B cell (primary cell): ENCODE measurements at regions not wholly inside any gene's neighbourhood (a gene's known extent, or its start where the extent isn't known, plus 50 kb on each side); places are given as distances from the start of the nearest gene placed in this dataset.

Experiments used
- ATAC-seq: fragments of 200-7000 bp; cut with Tn5 transposase; one replicate; pipeline ENCODE4 v1.10.0; 2021; ENCODE audit warnings: low read depth, mild to moderate bottlenecking, moderate number of reproducible peaks, moderate library complexity
- CTCF ChIA-PET: fragments of 350-600 bp; sonication (Branson Sonifier 250); formaldehyde crosslinking; loops from one replicate; lab custom pipeline; 2021; ENCODE audit warnings: antibody characterized with exemption, inconsistent platforms; lab: Charles Lee
- POLR2A ChIA-PET: fragments of 350-600 bp; sonication (Branson Sonifier 250); formaldehyde crosslinking; loops from one replicate; lab custom pipeline; 2021; ENCODE audit warnings: antibody characterized with exemption; lab: Charles Lee
- DNase-seq: peaks from one replicate; pipeline ENCODE4 v3.0.0; 2013
- H2AFZ ChIP-seq: 2 replicates; pipeline ENCODE4 v1.6.1; 2012; ENCODE audit warnings: mild to moderate bottlenecking, low read depth, low read length; ENCODE audit not compliant: insufficient read depth, poor library complexity, severe bottlenecking
- H3K27ac ChIP-seq, 2 donors: 1 replicate in 1 of 2; 2 replicates in 1 of 2; pipeline ENCODE4 v1.5.1; 2012 to 2013; ENCODE audit warnings: low read length in 2 of 2, mild to moderate bottlenecking in 2 of 2, moderate library complexity in 1 of 2
- H3K27me3 ChIP-seq, 4 experiments: fragments of 200-600 bp in 1 of 4; sonication (generic) in 1 of 4; replicated peaks in 1 of 4; 1 replicate in 2 of 4; 2 replicates in 2 of 4; pipeline versions ENCODE4 v1.6.1 to v1.7.0; 2013 to 2016; ENCODE audit warnings: low read length in 3 of 4, mild to moderate bottlenecking in 2 of 4, mixed read lengths in 1 of 4, moderate library complexity in 1 of 4; ENCODE audit not compliant: insufficient read depth in 4 of 4, control insufficient read depth in 3 of 4; ENCODE audit errors: control extremely low read depth in 1 of 4
- H3K36me3 ChIP-seq, 2 experiments: replicated peaks in 1 of 2; 1 replicate in 1 of 2; 2 replicates in 1 of 2; pipeline versions ENCODE4 v1.6.1 to v1.7.1; 2013; ENCODE audit warnings: low read length in 1 of 2; ENCODE audit not compliant: insufficient read depth in 2 of 2, control insufficient read depth in 1 of 2; ENCODE audit errors: control extremely low read depth in 1 of 2, extremely low read depth in 1 of 2
- H3K4me1 ChIP-seq, 2 donors: fragments of 200-600 bp in 1 of 2; sonication (generic) in 1 of 2; 1 replicate in 1 of 2; 2 replicates in 1 of 2; pipeline versions ENCODE4 v1.5.1 to v1.6.1; 2013 to 2017; ENCODE audit warnings: low read length in 2 of 2; ENCODE audit not compliant: control insufficient read depth in 2 of 2, insufficient read depth in 2 of 2
- H3K4me2 ChIP-seq: replicated peaks from 2 replicates; pipeline ENCODE3; 2012; ENCODE audit warnings: mild to moderate bottlenecking, low read depth, low read length; ENCODE audit not compliant: poor library complexity, severe bottlenecking
- H3K4me3 ChIP-seq, 5 experiments: fragments of 200-600 bp in 1 of 5; sonication (generic) in 1 of 5; 1 replicate in 3 of 5; 2 replicates in 2 of 5; pipeline versions ENCODE4 v1.5.1 to v1.7.0; 2011 to 2016; ENCODE audit warnings: low read length in 4 of 5, mild to moderate bottlenecking in 4 of 5, low read depth in 2 of 5, control low read depth in 1 of 5, moderate library complexity in 1 of 5; ENCODE audit not compliant: insufficient read depth in 1 of 5; ENCODE audit errors: control extremely low read depth in 1 of 5, extremely low read depth in 1 of 5
- H3K79me2 ChIP-seq: fragments of 200-600 bp; sonication (generic); one replicate; pipeline ENCODE4 v1.6.0; 2016; ENCODE audit warnings: low read length; ENCODE audit not compliant: control insufficient read depth, insufficient read depth
- H3K9ac ChIP-seq: fragments of 200-600 bp; sonication (generic); 2 replicates; pipeline ENCODE4 v1.6.1; 2017; ENCODE audit warnings: mild to moderate bottlenecking, low read length, moderate library complexity
- H3K9me3 ChIP-seq, 3 donors: one replicate each; pipeline versions ENCODE4 v1.6.1 to v1.7.1; 2013; ENCODE audit warnings: low read length in 2 of 3; ENCODE audit not compliant: control insufficient read depth in 2 of 3, insufficient read depth in 1 of 3; ENCODE audit errors: control extremely low read depth in 1 of 3
- H4K20me1 ChIP-seq: 2 replicates; pipeline ENCODE4 v1.6.0; 2012; ENCODE audit warnings: mild to moderate bottlenecking, low read length; ENCODE audit not compliant: insufficient read depth, control insufficient read depth, poor library complexity, severe bottlenecking
- H3K27ac Mint-ChIP-seq: one replicate; pipeline ENCODE4 v1.8.0; 2021; ENCODE audit warnings: mixed read lengths
- H3K27me3 Mint-ChIP-seq: one replicate; pipeline ENCODE4 v1.8.0; 2021; ENCODE audit warnings: mixed read lengths
- H3K4me1 Mint-ChIP-seq: one replicate; pipeline ENCODE4 v1.8.0; 2021; ENCODE audit warnings: mixed read lengths
- H3K4me3 Mint-ChIP-seq: one replicate; pipeline ENCODE4 v1.8.0; 2021; ENCODE audit warnings: mixed read lengths
- H3K9me3 Mint-ChIP-seq: one replicate; pipeline ENCODE4 v1.8.0; 2022; ENCODE audit warnings: mixed read lengths; ENCODE audit not compliant: insufficient read depth
- CTCF ChIP-seq: fragments of 200-600 bp; IDR thresholded peaks from one replicate; pipeline ENCODE4 v1.8.0; 2022; ENCODE audit warnings: antibody characterized with exemption, mild to moderate bottlenecking
- EZH2 ChIP-seq: IDR thresholded peaks from 2 replicates; pipeline ENCODE4 v1.6.1; 2012; ENCODE audit warnings: borderline replicate concordance, low read depth, mild to moderate bottlenecking, moderate library complexity, low read length; ENCODE audit not compliant: insufficient read depth, poor library complexity, severe bottlenecking
- WGBS: methylation state at CpG from one replicate; pipeline ENCODE4 v1.1.5; 2013; ENCODE audit warnings: missing lambda C conversion rate; ENCODE audit not compliant: insufficient coverage; 5-methylcytosine and 5-hydroxymethylcytosine counted together
- intact Hi-C: fragments of 100-400 bp; cut with micrococcal nuclease; formaldehyde crosslinking; loops from one replicate; pipeline ENCODE4 v1.10.0; 2022

GRCh38 chr2:9126540-9126939 is 80.1 kb upstream of the ASAP2 start:
- Histone ChIP-seq H4K20me1 (no peaks in the 10 kb centered on the region), H3K36me3 (no peaks in the 10 kb centered on the region), H3K9ac (no peak overlapping the region), H2AFZ (no peak overlapping the region), H3K27ac (no peak overlapping the region), H3K27me3 (no peaks in the 10 kb centered on the region), H3K4me1 (no peaks in the 10 kb centered on the region), H3K4me3 (no peak overlapping the region), H3K79me2 (no peaks in the 10 kb centered on the region), H3K4me2 (no peak overlapping the region), H3K9me3 (peaks cover 0 to 13% (median 4%) of the 10 kb centered on the region in 3 donors)
- TF ChIP-seq EZH2 (no peak), CTCF (no peak)
- Mint-ChIP-seq H3K9me3 (peaks cover 7% of the 10 kb centered on the region), H3K4me1 (no peaks in the 10 kb centered on the region), H3K27ac (no peak overlapping the region), H3K4me3 (no peak overlapping the region), H3K27me3 (peaks cover 9% of the 10 kb centered on the region)
- CTCF ChIA-PET, result no interaction called here
- POLR2A ChIA-PET, result interaction anchor here (1.2 kb wide), 1 partner anchor 155 kb away, joined by 5 read pairs; no protein-coding TSS in a partner anchor
- DNase-seq (no peak), ATAC-seq (no peak)
- intact Hi-C loops, result no loop called here
- 100% methylated on average over 1 of the region's 3 CpGs for WGBS

- peaks cover 0 to 2% (median 0%) of the 10 kb centered on the region in 4 experiments for H3K27me3 ChIP-seq
- H3K4me3 Mint-ChIP-seq, result no peak overlapping the region
- 90% methylated on average over 14 of the region's 14 CpGs for WGBS
- no peak overlapping the region for H3K4me2 ChIP-seq
- H3K36me3 ChIP-seq, result no peaks in the 10 kb centered on the region
- intact Hi-C loops, result no loop called here
- H3K4me1 Mint-ChIP-seq, result no peaks in the 10 kb centered on the region
- H4K20me1 ChIP-seq, result no peaks in the 10 kb centered on the region
- no peak overlapping the region for H2AFZ ChIP-seq
- POLR2A ChIA-PET, result no interaction called here
- CTCF ChIA-PET, result interaction anchor here (0.6 kb wide), 1 partner anchor 69 kb away, joined by 3 read pairs; no protein-coding TSS in a partner anchor
- H3K27ac Mint-ChIP-seq, result no peak overlapping the region
- TF ChIP-seq CTCF, result no peak
- TF ChIP-seq EZH2, result no peak
- H3K79me2 ChIP-seq, result no peaks in the 10 kb centered on the region
- H3K9me3 Mint-ChIP-seq, result peaks cover 7% of the 10 kb centered on the region
- DNase-seq (no peak), ATAC-seq (no peak)
- H3K4me3 ChIP-seq, result no peak overlapping the region
- H3K27ac ChIP-seq, result no peak overlapping the region
- H3K4me1 ChIP-seq, result no peaks in the 10 kb centered on the region
- peaks cover 7% of the 10 kb centered on the region for H3K27me3 Mint-ChIP-seq
- H3K9ac ChIP-seq, result no peak overlapping the region
- H3K9me3 ChIP-seq, result peaks cover 0 to 13% (median 4%) of the 10 kb centered on the region in 3 donors
These were observed 82.3 kb upstream of the ASAP2 start for GRCh38 chr2:9124231-9124741.
